Left forelimb (tissue), 1 donor: ENCODE measurements at regions not wholly inside any gene's neighbourhood (a gene's known extent, or its start where the extent isn't known, plus 50 kb on each side); places are given as distances from the start of the nearest gene placed in this dataset.
"Not testable (repeated sequence)": the region's sequence is repeated elsewhere in the genome, so short reads cannot be mapped to it uniquely, and the experiment has no call there.

Source experiments
- DNase-seq: peaks from one replicate; pipeline ENCODE4 v3.0.0-alpha.2; 2018; ENCODE audit warnings: low spot score

DNA sequence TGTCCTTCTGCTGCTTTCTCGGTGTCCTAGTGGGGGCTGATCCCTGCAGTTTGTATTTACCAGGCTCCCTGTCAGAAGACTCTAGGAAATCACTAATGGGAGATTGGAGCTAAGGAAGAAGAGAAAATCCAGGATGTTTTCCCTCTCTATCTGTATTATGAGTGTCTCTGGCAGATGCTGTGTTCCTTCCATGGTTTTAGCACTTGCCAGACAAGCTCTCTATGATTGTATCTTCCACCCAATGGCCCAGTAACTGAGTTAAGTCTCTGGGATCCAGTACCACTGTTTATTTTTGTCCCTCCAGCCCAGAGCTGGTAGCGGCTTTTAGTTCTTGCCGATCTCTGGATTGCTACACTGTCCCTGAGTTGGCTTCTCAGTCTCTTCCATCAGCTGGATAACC, 494.8 kb upstream of the SLC39A10 start:
- DNase-seq, result no peak

DNA sequence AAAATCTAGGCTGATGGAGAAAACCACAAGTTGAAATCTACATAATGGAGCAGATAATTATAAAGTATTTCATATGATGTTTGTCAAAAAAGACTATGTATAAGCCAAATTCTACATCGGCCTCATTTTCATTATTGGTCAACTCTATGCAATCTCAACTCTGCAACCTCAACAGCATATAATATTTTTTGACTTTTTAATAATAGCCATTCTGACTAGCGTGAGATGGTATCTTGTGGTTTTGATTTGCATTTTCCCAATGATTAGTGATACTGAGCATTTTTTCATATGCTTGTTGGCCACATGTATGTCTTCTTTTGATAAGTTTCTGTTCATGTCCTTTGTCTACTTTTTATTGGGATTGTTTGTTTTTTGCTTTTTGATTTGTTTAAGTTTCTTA, 496.1 kb upstream of the SLC39A10 start:
- DNase-seq, result no peak

DNA sequence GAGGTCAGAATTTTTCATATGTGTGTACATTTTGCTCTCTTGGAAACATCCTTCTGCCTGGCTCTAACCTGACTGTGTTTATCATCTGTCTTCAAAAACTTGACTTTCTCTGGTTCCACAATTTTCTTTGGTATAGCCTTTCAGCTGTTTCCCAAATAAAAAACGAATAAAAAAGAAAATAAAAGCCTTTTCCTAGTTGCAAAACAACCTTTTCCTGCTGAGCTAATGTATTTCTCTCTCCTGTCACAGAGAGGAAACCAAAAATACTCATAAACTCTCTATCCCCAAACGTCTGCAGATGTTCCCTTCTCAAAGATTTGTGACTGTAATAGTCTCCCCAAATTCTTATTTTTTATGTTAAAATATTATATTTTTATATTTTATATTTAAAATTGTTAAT, 505.3 kb upstream of the SLC39A10 start:
- no peak for DNase-seq

DNA sequence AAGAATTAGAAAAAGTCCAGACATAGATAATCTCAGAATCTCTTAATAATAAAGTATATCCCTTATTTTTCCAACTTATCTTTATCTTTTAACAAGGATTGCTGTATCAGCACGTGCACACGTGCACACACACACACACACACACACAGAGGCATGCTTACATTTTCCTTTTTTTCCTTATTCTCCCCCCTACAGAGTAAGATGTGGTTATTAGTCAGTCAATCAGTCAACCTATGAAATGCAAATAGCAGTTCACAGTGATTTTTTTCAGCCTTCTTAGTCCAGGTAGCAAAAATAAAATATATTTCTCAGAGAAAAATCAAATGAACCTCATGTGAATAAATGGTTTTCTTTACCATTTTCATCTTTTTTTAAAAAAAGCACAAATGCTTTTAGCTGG, 506.2 kb upstream of the SLC39A10 start:
- no peak for DNase-seq

DNA sequence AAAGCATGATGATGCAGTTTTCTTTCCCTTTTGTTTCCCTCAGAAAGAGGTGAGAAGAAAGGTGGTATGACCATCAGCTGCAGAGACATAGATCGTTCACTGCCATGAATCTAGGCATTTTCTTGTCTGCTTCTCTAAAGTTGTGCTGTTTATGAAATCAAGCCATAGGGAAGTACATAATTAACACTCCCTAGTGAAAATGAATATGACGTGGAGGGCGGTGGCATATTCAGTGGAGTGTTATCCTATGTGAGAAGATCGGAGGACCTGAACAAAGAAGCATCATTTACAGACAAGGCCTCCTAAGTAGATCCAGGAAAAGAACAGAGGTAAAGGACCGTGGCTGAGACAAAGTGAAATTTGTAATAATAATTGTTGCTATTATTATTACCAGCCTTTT, 509.0 kb upstream of the SLC39A10 start:
- no peak for DNase-seq

DNA sequence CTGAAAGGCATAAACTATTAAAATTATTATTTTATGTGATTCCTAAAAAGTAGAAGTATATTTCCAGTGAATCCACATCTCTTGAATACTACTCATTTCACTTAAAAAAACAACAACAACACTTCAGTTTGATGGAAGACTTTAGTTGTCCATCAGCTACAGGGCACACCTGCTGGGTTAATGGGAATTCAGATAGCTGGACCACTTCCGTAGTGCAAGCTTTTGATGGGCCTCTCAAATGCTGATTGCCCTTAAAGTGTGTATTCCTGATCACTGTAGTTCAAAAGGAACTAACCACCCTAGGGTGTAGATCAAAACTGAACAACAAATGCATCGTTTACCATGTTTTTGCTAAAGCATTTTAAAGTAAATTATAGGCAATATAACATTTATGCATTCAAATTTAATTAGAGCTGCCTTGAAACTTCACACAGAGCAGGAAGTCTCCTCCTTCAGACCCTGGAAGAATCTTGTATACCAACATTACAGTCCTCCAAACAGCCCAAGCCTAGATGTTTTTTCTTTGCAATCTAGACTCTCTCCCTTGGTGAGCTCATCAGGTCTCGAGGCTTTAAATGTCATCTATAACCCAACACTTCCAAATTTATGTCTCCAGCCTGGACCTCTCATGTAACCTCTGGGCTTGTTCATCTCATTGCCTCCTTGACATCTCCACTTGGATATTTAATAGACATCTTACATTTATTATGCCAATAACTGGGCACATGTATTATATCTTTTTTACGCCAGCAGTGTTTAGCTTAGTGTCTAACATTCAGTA, 510.1 kb upstream of the SLC39A10 start:
- DNase-seq, result no peak

DNA sequence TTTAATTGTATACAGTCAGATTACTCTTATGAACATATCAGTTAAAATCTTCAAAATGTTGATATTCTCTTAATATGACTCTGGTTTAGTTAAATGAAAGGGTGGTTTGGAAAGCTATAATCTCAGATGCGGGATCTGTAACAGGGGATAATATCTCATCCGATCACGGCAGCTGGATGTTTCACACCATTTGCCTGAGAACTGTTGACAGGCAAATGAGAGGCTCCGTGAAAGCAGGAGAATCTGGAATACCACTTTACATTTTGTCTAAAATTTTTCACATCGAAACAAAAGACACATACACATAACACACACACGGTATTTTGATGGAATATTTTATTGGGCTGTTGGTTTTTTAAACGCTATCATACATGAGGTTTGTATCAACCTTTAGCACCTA, 518.6 kb upstream of the SLC39A10 start:
- no peak for DNase-seq

DNA sequence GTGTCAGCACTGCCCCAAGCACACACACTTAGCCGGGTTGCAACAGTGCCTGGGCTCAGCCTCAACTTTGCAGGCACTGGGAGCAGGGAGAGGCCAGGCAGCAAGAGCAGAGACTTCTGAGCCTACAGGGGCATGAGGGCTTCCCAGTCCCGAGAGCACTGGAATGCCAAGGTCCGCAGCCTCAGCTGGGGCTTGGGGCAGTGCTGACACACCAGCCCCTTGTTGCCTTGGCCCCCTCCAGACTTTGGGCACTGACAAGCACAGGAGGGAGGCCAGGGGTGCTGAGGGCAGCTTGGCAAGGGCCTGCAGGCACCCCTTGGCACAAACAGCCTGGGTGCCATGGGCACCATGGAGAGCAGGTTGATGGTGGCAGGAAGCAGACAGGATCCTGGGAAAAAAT, 531.1 kb upstream of the SLC39A10 start:
- not testable (repeated sequence) for DNase-seq

DNA sequence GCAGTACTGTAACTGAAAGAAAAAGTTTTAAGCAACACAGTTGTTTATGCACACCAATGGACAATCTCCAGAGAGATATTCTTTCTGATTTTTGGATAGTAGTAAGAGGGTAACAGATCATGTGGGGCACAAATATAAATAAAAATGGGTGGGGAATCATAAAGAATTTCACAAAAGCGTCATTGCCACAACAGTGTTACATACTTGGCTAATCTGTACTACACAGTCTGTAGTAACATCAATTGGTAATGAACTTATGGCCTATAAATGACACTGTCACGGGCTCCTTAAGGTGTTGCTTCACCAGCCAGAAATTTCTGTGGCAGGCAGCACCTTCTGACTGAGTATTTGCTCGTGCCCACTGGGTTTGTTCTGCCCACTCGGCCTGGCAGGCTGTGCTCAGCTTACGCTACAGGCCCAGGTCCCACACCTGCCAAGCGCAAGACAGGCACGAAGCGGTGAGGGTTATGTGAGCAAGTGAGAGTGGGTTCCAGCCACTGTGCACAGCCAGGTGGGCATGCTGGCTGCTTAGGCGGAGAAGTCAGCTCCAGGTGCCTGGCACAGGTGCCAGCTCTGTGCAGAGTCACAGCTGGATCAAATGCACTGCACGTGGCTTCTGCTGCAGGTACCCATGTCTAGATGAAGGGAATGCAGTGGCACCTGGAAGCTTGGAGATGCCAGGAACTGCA, 532.5 kb upstream of the SLC39A10 start:
- DNase-seq, result no peak

DNA sequence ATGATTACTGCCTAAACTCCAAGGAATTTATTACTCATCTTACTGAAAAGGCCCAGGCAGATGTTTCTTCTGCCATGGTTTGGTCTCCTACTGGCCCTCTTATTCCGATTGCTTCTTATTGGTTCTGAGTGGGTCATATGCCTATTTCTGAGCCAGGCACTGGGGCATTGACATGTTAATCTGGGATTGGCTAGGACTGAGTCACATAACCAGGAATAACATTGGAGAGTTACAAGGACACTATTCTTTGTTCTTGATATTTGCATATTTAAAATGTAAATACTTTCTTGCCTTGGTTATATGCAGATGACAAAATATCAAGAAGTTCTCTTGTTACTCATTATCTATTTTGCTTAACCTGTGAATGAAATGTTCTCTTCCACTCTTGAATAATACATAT, 534.4 kb upstream of the SLC39A10 start:
- no peak for DNase-seq

DNA sequence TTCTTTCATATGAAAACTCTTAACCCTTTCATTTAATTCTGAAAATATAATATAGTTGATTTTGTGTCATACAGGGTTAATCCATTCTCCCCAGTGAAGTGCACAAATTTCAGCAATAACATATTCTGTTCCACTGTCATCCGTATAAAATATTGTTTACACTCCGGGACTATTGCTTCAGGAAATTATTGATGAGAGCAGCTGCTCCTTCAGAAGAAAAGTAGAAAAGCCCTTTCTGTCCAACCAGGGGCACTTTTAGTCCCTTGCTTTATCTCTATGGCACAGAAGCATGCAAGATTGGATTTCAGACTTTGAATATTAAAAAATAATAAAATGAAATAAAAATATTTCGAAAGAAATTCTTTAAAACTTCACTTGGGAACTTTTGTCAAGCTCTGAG, 535.7 kb upstream of the SLC39A10 start:
- DNase-seq, result no peak

DNA sequence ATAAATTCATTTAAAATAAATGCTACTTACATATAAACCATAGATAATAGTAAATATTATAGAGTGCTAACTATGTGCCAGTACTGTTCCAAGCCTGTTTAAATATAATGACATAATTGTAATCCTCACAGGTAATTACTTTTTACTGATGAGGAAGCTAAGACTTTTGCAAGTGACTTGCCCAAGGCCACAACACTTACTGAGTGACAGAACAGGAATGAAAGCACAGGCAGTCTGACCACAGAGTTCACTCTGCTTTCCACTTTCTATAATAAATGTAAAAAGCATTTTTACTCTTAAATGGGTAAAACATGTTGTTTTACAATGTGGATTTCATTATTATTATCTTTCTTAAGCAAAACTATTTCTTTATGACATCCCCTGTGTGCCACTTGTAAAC, 537.8 kb upstream of the SLC39A10 start:
- no peak for DNase-seq

DNA sequence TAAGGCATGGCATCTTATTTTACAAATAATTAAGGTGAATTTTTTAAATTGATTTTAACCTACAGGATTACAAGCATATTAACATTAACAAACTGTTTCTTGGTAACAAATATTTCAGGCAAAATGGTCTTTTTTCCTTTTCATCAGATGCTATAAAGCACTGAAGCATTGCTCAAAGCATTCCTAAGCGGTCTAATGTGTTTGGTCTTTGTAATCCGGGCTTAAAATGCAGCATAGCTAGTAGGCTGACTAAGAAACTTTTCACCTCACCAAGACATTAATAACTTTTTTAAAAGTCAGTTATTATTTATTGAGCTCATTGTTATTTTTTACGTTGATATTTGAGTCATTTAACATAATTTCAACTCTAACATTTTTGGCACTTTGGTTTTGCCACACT, 538.8 kb upstream of the SLC39A10 start:
- DNase-seq, result no peak

DNA sequence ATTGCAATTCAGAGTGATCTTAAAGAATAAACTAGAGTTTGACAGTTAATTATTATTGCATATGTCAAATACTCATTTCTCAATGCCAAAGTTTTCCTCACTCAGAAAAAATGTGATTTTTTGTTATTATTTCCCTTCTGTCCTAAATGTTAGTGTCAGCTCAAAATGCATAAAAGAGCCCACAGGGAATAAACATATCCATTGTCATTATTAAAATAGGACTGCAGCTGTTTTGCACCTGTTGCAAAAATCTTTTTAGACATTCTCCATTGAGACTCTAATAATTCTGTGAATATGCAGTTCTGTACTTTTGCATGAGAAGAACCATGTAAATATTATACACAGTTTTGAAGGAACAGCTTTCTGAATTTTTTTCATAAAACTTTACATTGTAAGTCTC, 540.0 kb upstream of the SLC39A10 start:
- no peak for DNase-seq

DNA sequence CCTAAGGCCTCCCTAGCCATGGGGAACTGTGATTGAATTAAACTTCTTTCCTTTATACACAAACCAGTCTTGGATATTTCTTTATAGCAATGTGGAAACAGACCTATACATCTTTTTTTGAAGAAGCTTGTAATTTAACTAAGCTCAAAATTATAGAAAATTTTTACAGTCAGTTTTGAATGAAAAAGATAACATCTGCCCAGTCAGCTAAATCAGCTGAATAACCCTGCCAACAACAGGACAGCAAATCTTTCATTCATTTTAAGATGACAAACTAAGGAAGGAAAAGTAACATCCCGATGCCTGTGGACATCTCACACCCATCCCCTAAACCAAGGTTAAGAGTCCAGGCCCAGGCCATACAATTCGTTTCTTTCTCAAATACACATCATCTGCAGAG, 541.3 kb upstream of the SLC39A10 start:
- no peak for DNase-seq

DNA sequence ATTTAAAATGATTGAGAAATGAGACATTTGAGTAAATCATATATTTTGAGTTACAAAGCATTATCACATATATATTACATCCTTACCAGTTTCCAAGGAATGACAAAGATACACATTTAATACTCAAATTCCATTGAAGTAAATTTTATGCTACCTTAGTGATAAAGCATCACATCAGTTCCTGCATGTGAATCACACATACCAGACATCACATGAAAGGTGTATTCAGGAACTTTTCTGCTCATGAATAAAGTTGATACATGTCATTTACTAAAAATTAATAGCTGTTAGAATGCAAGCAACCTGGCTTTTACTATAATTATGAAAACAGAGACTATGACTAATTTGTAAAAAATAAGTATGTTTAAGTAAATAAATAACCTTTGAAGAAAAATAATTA, 548.8 kb upstream of the SLC39A10 start:
- no peak for DNase-seq

DNA sequence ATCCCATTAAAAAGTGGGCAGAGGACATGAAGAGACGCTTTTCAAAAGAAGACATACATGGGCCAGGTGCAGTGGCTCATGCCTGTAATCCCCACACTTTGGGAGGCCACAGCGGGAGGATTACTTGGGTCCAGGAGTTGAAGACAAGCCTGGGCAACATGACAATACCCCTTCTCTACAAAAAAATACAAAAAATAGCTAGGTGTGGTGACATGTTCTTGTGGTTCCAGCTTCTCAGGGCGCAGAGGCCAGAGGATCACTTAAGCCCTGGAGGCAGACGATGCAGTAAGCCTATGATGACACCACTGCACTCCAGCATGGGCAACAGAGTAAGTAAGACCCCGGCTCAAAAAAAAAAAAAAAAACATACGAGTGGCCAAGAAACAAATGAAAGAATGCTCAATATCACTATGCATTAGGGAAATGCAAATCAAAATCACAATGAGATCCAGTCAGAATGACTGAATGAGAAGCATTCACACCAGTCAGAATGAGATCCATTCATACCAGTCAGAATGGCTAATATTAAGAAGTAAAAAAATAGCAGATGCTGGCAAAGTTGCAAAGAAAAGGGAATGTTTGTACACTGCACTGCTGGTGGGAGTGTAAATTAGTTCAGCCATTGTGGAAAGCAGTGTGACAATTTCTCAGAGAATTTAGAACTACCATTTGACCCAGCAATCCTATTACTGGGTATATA, 550.2 kb upstream of the SLC39A10 start:
- no peak for DNase-seq

DNA sequence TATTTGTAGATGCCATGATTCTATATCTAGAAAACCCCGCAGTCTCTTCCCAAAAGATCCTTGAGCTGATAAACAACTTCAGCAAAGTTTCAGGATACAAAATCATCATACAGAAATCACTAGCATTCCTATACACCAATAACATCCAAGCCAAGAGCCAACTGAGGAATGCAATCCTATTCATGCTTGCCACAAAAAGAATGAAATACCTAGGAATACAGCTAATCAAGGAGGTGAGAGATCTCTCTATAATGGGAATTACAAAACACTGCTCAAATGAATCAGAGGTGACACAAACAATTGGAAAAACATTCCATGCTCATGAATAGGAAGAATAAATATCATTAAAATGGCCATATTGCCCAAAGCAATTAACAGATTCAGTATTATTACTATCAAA, 551.4 kb upstream of the SLC39A10 start:
- DNase-seq, result no peak

DNA sequence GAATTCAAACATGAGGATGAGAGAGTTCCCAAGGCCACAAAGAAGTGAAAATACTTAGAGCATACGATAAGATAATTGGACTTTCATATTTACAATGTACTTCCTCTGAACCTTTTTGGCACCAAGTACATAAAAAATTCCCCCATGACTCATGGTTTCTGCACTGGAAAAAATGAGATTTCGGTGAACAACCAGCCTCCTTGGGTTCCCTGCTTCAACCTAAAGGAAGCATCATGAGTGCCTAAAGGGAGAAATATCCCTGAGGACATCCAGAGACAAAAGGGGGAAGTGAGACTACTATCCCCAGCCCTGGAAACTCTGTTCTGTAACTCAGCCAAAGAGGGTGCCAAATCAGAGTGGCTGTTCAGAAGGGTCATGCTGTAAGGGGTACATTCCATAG, 562.7 kb upstream of the SLC39A10 start:
- DNase-seq, result no peak

DNA sequence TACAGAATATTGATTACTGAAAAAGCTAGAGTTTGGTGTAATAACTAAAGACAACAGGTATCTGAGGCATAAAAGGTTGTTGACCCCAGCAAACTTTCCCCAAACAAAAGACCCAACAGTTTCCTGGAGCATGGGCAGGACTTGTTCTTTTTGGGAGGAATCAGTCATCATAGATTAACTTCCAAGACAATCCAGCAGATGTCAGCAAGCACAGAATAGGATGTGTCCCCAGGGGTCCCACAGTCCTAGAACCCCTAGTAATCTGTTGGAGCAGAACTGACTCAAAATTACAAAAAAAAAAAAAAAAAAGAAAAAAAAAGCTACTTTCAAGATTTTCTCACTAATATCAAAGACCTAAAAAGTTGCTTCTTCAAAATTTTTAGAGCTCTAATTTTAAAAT, 564.7 kb upstream of the SLC39A10 start:
- no peak for DNase-seq

DNA sequence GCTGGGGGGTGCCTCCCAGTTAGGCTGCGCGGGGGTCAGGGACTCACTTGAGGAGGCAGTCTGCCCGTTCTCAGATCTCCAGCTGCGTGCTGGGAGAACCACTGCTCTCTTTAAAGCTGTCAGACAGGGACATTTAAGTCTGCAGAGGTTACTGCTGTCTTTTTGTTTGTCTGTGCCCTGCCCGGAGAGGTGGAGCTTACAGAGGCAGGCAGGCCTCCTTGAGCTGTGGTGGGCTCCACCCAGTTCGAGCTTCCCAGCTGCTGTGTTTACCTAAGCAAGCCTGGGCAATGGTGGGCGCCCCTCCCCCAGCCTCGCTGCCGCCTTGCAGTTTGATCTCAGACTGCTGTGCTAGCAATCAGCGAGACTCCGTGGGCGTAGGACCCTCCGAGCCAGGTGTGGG, 584.2 kb upstream of the SLC39A10 start:
- DNase-seq, result not testable (repeated sequence)

DNA sequence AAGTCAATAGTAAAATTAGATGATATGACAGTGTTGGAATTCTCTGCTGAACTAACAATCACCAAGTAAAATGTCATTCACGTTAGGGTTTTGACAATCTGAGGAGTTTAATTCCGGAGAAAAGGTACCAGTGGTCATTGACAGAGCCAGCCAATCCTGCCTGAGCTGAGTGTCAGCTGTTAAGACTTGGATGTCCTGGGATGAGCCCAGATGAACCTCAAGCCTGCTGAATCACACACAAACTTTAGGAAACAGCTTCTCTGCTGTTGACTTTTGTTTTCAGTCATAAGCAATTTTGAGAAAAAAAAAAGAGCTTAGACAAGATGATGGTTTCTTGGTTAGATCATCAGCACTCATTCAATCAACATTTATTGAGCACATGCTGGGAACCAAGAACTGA, 600.0 kb upstream of the SLC39A10 start:
- DNase-seq, result no peak

DNA sequence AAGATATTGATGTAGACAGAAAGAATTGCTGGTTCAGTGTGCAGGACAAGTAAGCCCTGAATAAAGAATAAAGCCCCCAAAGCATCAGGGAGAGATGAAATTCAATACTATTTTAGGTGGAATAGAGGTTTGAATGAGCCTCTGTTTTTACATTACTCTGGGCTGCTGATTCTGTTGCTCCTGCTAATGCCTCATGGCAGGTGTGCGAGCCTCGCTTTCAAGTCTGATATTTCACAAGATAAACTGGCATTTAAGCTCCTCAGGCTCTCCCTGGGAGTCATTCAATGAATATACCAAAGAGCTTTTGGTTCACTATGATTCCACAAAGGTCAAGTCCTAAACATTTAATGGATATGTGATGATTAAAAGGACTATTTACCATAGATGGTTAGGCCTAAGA, 601.0 kb upstream of the SLC39A10 start:
- no peak for DNase-seq
